H9 (cell line): ENCODE measurements at regions not wholly inside any gene's neighbourhood (a gene's known extent, or its start where the extent isn't known, plus 50 kb on each side); places are given as distances from the start of the nearest gene placed in this dataset.

Experiments
- DNase-seq: peaks from one replicate; pipeline ENCODE4 v3.0.0-alpha.2; 2017
- H2AFZ ChIP-seq: one replicate; pipeline ENCODE4 v1.6.1; 2013; ENCODE audit warnings: mild to moderate bottlenecking, low read length, control low read depth, moderate library complexity
- H2AK5ac ChIP-seq: 2 replicates; pipeline ENCODE4 v1.6.1; 2013; ENCODE audit warnings: low read length, control low read depth, mixed read lengths; ENCODE audit not compliant: insufficient read length
- H2BK120ac ChIP-seq: one replicate; pipeline ENCODE4 v1.6.1; 2013; ENCODE audit warnings: low read depth, mild to moderate bottlenecking, low read length, control low read depth, inconsistent platforms; ENCODE audit not compliant: poor library complexity, severe bottlenecking
- H2BK12ac ChIP-seq: 2 replicates; pipeline ENCODE4 v1.6.1; 2013; ENCODE audit warnings: low read length, control low read depth, mixed read lengths, low read depth; ENCODE audit not compliant: insufficient read length
- H2BK15ac ChIP-seq: 2 replicates; pipeline ENCODE4 v1.6.1; 2013; ENCODE audit warnings: low read depth, low read length, control low read depth
- H2BK20ac ChIP-seq: one replicate; pipeline ENCODE4 v1.6.1; 2013; ENCODE audit warnings: low read depth, mild to moderate bottlenecking, low read length, control low read depth, inconsistent platforms; ENCODE audit not compliant: poor library complexity, severe bottlenecking
- H2BK5ac ChIP-seq: 2 replicates; pipeline ENCODE4 v1.6.1; 2013; ENCODE audit warnings: low read length, control low read depth, mixed read lengths; ENCODE audit not compliant: insufficient read length
- H3K14ac ChIP-seq: 2 replicates; pipeline ENCODE4 v1.6.1; 2013; ENCODE audit warnings: low read length, control low read depth; ENCODE audit not compliant: insufficient read depth
- H3K18ac ChIP-seq: 2 replicates; pipeline ENCODE4 v1.6.1; 2013; ENCODE audit warnings: low read depth, mild to moderate bottlenecking, mixed read lengths, low read length, control low read depth; ENCODE audit not compliant: insufficient read length
- H3K23ac ChIP-seq: 2 replicates; pipeline ENCODE4 v1.6.1; 2013; ENCODE audit warnings: low read length, control low read depth, mixed read lengths, low read depth; ENCODE audit not compliant: insufficient read length
- H3K23me2 ChIP-seq: 2 replicates; pipeline ENCODE4 v1.6.1; 2013; ENCODE audit warnings: low read depth, mild to moderate bottlenecking, mixed read lengths, low read length, control low read depth; ENCODE audit not compliant: insufficient read length, poor library complexity, severe bottlenecking
- H3K27ac ChIP-seq: 2 replicates; pipeline ENCODE4 v1.5.1; 2013; ENCODE audit warnings: low read length, control low read depth, mixed read lengths, low read depth; ENCODE audit not compliant: insufficient read length
- H3K27me3 ChIP-seq: 2 replicates; pipeline ENCODE4 v1.6.1; 2013; ENCODE audit warnings: low read length, control low read depth, inconsistent platforms; ENCODE audit not compliant: insufficient read depth
- H3K4ac ChIP-seq: 2 replicates; pipeline ENCODE4 v1.6.1; 2013; ENCODE audit warnings: low read depth, mild to moderate bottlenecking, control low read depth, inconsistent platforms, low read length, moderate library complexity
- H3K4me1 ChIP-seq: 2 replicates; pipeline ENCODE4 v1.6.1; 2013; ENCODE audit warnings: low read length, control low read depth, inconsistent platforms; ENCODE audit not compliant: insufficient read depth
- H3K4me2 ChIP-seq: 2 replicates; pipeline ENCODE4 v1.6.1; 2013; ENCODE audit warnings: low read length, control low read depth, mixed read lengths; ENCODE audit not compliant: insufficient read length, insufficient read depth
- H3K56ac ChIP-seq: 2 replicates; pipeline ENCODE4 v1.6.1; 2013; ENCODE audit warnings: low read depth, mild to moderate bottlenecking, mixed read lengths, low read length, control low read depth; ENCODE audit not compliant: insufficient read length
- H3K79me1 ChIP-seq: 2 replicates; pipeline ENCODE4 v1.6.1; 2013; ENCODE audit warnings: low read depth, mild to moderate bottlenecking, moderate library complexity, low read length, control low read depth, inconsistent platforms; ENCODE audit not compliant: insufficient read depth, poor library complexity, severe bottlenecking
- H3K79me2 ChIP-seq: 2 replicates; pipeline ENCODE4 v1.6.1; 2013; ENCODE audit warnings: low read length, control low read depth, inconsistent platforms; ENCODE audit not compliant: insufficient read depth
- H3K9ac ChIP-seq: 2 replicates; pipeline ENCODE4 v1.6.1; 2013; ENCODE audit warnings: low read length, control low read depth, mixed read lengths; ENCODE audit not compliant: insufficient read length; ENCODE audit errors: extremely low read depth
- H3K9me3 ChIP-seq: one replicate; pipeline ENCODE4 v1.6.1; 2013; ENCODE audit warnings: low read depth, low read length, inconsistent platforms; ENCODE audit not compliant: control insufficient read depth
- H3T11ph ChIP-seq: one replicate; pipeline ENCODE4 v1.6.1; 2013; ENCODE audit warnings: mild to moderate bottlenecking, low read length, control low read depth, inconsistent platforms
- H4K20me1 ChIP-seq: one replicate; pipeline ENCODE4 v1.6.1; 2013; ENCODE audit not compliant: control insufficient read depth, insufficient read length, insufficient read depth
- H4K5ac ChIP-seq: 2 replicates; pipeline ENCODE4 v1.6.1; 2013; ENCODE audit warnings: low read depth, mild to moderate bottlenecking, mixed read lengths, low read length, control low read depth; ENCODE audit not compliant: insufficient read length
- H4K8ac ChIP-seq: replicated peaks from 2 replicates; pipeline ENCODE4 v1.6.1; 2013; ENCODE audit warnings: low read length, control low read depth, mixed read lengths, low read depth; ENCODE audit not compliant: insufficient read length
- H4K91ac ChIP-seq: 2 replicates; pipeline ENCODE4 v1.6.1; 2013; ENCODE audit warnings: low read depth, mild to moderate bottlenecking, moderate library complexity, mixed read lengths, low read length, control low read depth; ENCODE audit not compliant: insufficient read length
- H3K27ac Mint-ChIP-seq, 3 experiments: 2 replicates in 2 of 3; 3 replicates in 1 of 3; pipeline ENCODE4 v1.8.0; 2020 to 2021; ENCODE audit warnings: mixed read lengths in 3 of 3, mild to moderate bottlenecking in 1 of 3, moderate library complexity in 1 of 3
- H3K27me3 Mint-ChIP-seq: 2 replicates; pipeline ENCODE4 v1.8.0; 2021; ENCODE audit warnings: low read depth, mild to moderate bottlenecking, moderate library complexity, mixed read lengths
- H3K36me3 Mint-ChIP-seq, 3 experiments: 2 replicates in 2 of 3; 3 replicates in 1 of 3; pipeline ENCODE4 v1.8.0; 2020 to 2021; ENCODE audit warnings: low read depth in 3 of 3, mixed read lengths in 3 of 3; ENCODE audit not compliant: insufficient read depth in 1 of 3
- H3K4me1 Mint-ChIP-seq, 2 experiments: 2 replicates each; pipeline ENCODE4 v1.8.0; 2020; ENCODE audit warnings: mixed read lengths in 2 of 2
- H3K4me3 Mint-ChIP-seq, 2 experiments: 2 replicates in 1 of 2; 3 replicates in 1 of 2; pipeline ENCODE4 v1.8.0; 2020 to 2021; ENCODE audit warnings: mild to moderate bottlenecking in 2 of 2, mixed read lengths in 2 of 2, moderate library complexity in 1 of 2
- H3K9me3 Mint-ChIP-seq, 2 experiments: 2 replicates in 1 of 2; 3 replicates in 1 of 2; pipeline ENCODE4 v1.8.0; 2020; ENCODE audit warnings: mild to moderate bottlenecking in 2 of 2, mixed read lengths in 2 of 2, moderate library complexity in 1 of 2
- WGBS: extraction: QIAGEN DNeasy Blood & Tissue Kit; methylation state at CpG from one replicate; pipeline ENCODE4 v1.1.7; 2013; ENCODE audit warnings: missing lambda C conversion rate, low lambda C conversion rate, mixed read lengths; ENCODE audit not compliant: insufficient read length; ENCODE audit errors: extremely low coverage; 5-methylcytosine and 5-hydroxymethylcytosine counted together
- TF ChIP-seq, protein P1 (sequence below): fragments of 200-600 bp; sonication (generic); conservative IDR thresholded peaks from 3 replicates; pipeline ENCODE4 v1.8.0; 2021; ENCODE audit warnings: antibody characterized with exemption, mild to moderate bottlenecking

DNA sequence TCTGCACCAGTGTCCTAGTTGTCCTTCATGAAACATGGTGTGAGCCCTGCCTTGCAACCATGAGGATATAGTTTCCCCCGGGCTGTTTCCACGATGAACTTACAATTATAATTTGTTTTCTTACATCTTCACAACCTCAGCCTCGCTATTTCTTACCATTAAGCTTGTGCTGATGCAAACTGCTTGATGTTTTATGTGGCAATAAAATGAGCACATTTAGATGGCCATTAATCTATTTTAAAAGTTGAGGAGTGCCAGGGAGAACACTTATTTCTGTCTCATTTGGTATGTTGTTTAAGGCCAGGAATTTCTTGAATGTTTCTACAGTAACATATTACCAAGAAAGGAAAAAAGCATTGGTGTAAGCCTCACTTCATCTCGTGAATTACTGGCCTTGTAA, 214.5 kb upstream of the SLC8A1 start:
- Histone ChIP-seq H4K20me1 (no peaks in the 10 kb centered on the region), H3K79me1 (no peaks in the 10 kb centered on the region), H3K4me1 (no peaks in the 10 kb centered on the region), H2BK12ac (no peak overlapping the region), H4K91ac (no peak overlapping the region), H3K27ac (no peak overlapping the region), H2BK120ac (no peak overlapping the region), H2BK15ac (no peak overlapping the region), H3K4me2 (no peak overlapping the region), H4K5ac (no peak overlapping the region), H4K8ac (no peak overlapping the region), H3K79me2 (no peaks in the 10 kb centered on the region), H3K23me2 (no peaks in the 10 kb centered on the region), H3K27me3 (no peaks in the 10 kb centered on the region), H2BK20ac (no peak overlapping the region), H3K14ac (no peak overlapping the region), H3K18ac (no peak overlapping the region), H3K56ac (no peak overlapping the region), H3K9me3 (no peaks in the 10 kb centered on the region), H2AFZ (no peak overlapping the region), H3K4ac (no peak overlapping the region), H2BK5ac (no peak overlapping the region), H3T11ph (no peak overlapping the region), H2AK5ac (no peak overlapping the region), H3K9ac (no peak overlapping the region), H3K23ac (no peak overlapping the region)
- no peaks in the 10 kb centered on the region for H3K27me3 Mint-ChIP-seq
- H3K4me1 Mint-ChIP-seq: no peaks in the 10 kb centered on the region
- no peaks in the 10 kb centered on the region for H3K36me3 Mint-ChIP-seq
- no peak overlapping the region; a peak in 1 of 7 replicates for H3K27ac Mint-ChIP-seq
- no peak for DNase-seq
- H3K4me3 Mint-ChIP-seq: no peak overlapping the region
- TF ChIP-seq, protein P1, sequence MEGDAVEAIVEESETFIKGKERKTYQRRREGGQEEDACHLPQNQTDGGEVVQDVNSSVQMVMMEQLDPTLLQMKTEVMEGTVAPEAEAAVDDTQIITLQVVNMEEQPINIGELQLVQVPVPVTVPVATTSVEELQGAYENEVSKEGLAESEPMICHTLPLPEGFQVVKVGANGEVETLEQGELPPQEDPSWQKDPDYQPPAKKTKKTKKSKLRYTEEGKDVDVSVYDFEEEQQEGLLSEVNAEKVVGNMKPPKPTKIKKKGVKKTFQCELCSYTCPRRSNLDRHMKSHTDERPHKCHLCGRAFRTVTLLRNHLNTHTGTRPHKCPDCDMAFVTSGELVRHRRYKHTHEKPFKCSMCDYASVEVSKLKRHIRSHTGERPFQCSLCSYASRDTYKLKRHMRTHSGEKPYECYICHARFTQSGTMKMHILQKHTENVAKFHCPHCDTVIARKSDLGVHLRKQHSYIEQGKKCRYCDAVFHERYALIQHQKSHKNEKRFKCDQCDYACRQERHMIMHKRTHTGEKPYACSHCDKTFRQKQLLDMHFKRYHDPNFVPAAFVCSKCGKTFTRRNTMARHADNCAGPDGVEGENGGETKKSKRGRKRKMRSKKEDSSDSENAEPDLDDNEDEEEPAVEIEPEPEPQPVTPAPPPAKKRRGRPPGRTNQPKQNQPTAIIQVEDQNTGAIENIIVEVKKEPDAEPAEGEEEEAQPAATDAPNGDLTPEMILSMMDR: no peak
- H3K9me3 Mint-ChIP-seq: no peaks in the 10 kb centered on the region
- whole genome bisulfite sequencing: no CpG with 5 or more reads among the region's 4 CpGs
